ENCODE measurements at regions not wholly inside any gene's neighbourhood (a gene's known extent, or its start where the extent isn't known, plus 50 kb on each side); places are given as distances from the start of the nearest gene placed in this dataset.

- TF ChIP-seq CTCF (IDR thresholded peaks at IDR 0.05) (no peak), POLR2AphosphoS5 (IDR thresholded peaks at IDR 0.05) (no peak), POLR2A (IDR thresholded peaks at IDR 0.05) (no peak)
These were observed 108.1 kb upstream of the SOX1 start for GRCh38 chr13:111958612-111959395.
